ENCODE measurements at regions not wholly inside any gene's neighbourhood (a gene's known extent, or its start where the extent isn't known, plus 50 kb on each side); places are given as distances from the start of the nearest gene placed in this dataset.

DNA sequence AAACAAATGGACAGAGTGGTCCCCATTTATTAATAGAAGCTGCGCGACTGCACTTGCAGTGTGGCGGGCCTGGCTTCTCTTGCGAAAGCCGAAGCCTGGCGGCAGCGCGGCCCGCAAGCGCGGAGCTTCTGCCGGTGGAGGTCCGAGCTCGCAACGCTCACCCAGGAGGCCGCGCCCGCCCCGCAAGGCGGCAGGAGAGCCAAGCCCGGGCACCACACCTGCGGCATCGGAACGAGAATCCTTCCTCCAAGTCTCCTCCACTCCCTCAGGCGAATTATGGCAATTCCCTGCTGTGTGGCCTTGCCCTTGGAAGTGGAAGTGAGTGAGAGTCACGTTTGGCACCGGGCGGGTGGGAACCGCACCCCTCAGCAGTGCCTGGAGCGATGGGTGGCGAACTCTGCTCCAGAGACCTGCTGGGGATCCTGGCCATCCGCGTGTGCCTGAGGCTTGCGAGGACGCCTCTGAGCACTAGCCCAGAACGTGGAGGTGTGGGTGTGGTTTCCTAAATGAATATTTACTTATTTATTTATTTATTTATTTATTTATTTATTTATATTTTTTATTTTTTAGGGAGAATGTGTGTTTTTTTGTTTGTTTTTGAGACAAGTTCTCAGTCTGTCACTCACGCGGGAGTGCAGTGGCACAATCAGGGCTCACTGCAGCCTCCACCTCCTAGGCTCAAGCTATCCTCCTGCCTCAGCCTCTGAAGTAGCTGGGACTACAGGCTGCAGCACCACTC lies 133.7 kb upstream of the UBE2E1 start:
- H3K4me1 Mint-ChIP-seq: peaks cover 14% of the 10 kb centered on the region
- H3K9me3 Mint-ChIP-seq: no peaks in the 10 kb centered on the region
- no peak for DNase-seq (ENCODE audit: low spot score in 2 of 2, unreplicated experiment in 2 of 2)
- H3K27ac Mint-ChIP-seq: no peak overlapping the region
- no peak for TF ChIP-seq CTCF (IDR thresholded peaks at IDR 0.05; ENCODE audit: unreplicated experiment)
- H3K36me3 Mint-ChIP-seq: no peaks in the 10 kb centered on the region
- H3K27me3 Mint-ChIP-seq (ENCODE audit: low read depth): no peaks in the 10 kb centered on the region
- H3K4me3 Mint-ChIP-seq: no peak overlapping the region

DNA sequence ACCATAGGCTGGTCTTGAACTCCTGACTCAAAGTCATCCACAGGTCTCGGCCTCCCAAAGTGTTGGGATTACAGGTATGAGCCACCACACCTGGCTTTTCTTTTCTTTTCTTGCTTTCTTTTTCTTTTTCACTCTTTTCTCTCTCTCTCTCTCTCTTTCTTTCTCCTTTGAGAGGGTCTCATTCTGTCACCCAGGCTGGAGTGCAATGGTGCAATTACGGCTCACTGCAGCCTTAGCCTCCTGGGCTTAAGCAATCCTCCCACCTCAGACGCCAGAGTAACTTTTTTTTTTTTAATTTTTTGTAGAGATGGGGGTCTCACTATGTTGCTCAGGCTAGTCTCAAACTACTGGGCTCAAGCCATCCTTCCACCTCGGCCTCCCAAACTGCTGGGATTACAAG lies 133.1 kb upstream of the UBE2E1 start:
- Mint-ChIP-seq H3K27ac (no peak overlapping the region), H3K9me3 (no peaks in the 10 kb centered on the region), H3K36me3 (no peaks in the 10 kb centered on the region), H3K4me1 (peaks cover 16% of the 10 kb centered on the region), H3K27me3 (ENCODE audit: low read depth) (no peaks in the 10 kb centered on the region), H3K4me3 (no peak overlapping the region)
- no peak for TF ChIP-seq CTCF (IDR thresholded peaks at IDR 0.05; ENCODE audit: unreplicated experiment)
- DNase-seq (ENCODE audit: low spot score in 2 of 2, unreplicated experiment in 2 of 2): no peak

GRCh38 chr3:23675010-23675409 lies 130.7 kb upstream of the UBE2E1 start:
- no peak overlapping the region for H3K27ac Mint-ChIP-seq
- peaks cover 7% of the 10 kb centered on the region for H3K9me3 Mint-ChIP-seq
- no peak for DNase-seq (ENCODE audit: low spot score in 2 of 2, unreplicated experiment in 2 of 2)
- H3K4me3 Mint-ChIP-seq: no peak overlapping the region
- TF ChIP-seq CTCF (IDR thresholded peaks at IDR 0.05; ENCODE audit: unreplicated experiment): no peak
- peaks cover 5% of the 10 kb centered on the region for H3K4me1 Mint-ChIP-seq
- no peaks in the 10 kb centered on the region for H3K27me3 Mint-ChIP-seq (ENCODE audit: low read depth)
- peaks cover 2% of the 10 kb centered on the region for H3K36me3 Mint-ChIP-seq

DNA sequence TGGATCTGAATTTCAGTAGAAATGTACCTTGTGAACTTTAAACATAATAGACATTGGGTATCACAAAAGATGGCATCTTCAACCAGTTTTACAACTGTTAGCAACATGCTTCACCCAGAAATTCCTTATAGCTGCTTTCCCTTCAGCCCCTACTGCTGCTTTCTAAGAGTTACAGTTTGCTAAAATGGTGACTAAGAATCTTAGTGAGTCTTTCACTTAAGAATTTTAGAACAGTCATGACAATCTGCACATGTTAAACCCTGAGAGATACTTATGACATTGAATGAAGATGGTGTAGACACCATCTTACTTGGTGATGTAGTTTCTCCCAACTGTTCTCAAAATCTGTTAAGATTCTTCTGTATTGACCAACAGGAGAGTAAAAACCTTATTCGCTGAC lies 129.7 kb upstream of the UBE2E1 start:
- H3K9me3 Mint-ChIP-seq: peaks cover 7% of the 10 kb centered on the region
- peaks cover 2% of the 10 kb centered on the region for H3K36me3 Mint-ChIP-seq
- H3K4me1 Mint-ChIP-seq: peaks cover 5% of the 10 kb centered on the region
- TF ChIP-seq CTCF (IDR thresholded peaks at IDR 0.05; ENCODE audit: unreplicated experiment): no peak
- H3K27me3 Mint-ChIP-seq (ENCODE audit: low read depth): no peaks in the 10 kb centered on the region
- DNase-seq (ENCODE audit: low spot score in 2 of 2, unreplicated experiment in 2 of 2): no peak
- no peak overlapping the region for H3K4me3 Mint-ChIP-seq
- no peak overlapping the region for H3K27ac Mint-ChIP-seq

GRCh38 chr3:23682646-23683045 lies 123.1 kb upstream of the UBE2E1 start:
- H3K9me3 Mint-ChIP-seq: peaks cover 7% of the 10 kb centered on the region
- no peak overlapping the region for H3K4me3 Mint-ChIP-seq
- H3K27me3 Mint-ChIP-seq (ENCODE audit: low read depth): no peaks in the 10 kb centered on the region
- peaks cover 2% of the 10 kb centered on the region for H3K36me3 Mint-ChIP-seq
- DNase-seq (ENCODE audit: low spot score in 2 of 2, unreplicated experiment in 2 of 2): no peak
- no peak for TF ChIP-seq CTCF (IDR thresholded peaks at IDR 0.05; ENCODE audit: unreplicated experiment)
- peaks cover 17% of the 10 kb centered on the region for H3K4me1 Mint-ChIP-seq
- no peak overlapping the region for H3K27ac Mint-ChIP-seq

All from mesothelial cell of epicardium (in vitro differentiated cells).